SU-DHL-6 (cell line): ENCODE measurements at regions not wholly inside any gene's neighbourhood (a gene's known extent, or its start where the extent isn't known, plus 50 kb on each side); places are given as distances from the start of the nearest gene placed in this dataset.

Source experiments
- EZH2phosphoT487 ChIP-seq: fragments of 200-600 bp; sonication (generic), shearing (Covaris generic); conservative IDR thresholded peaks from 2 replicates; pipeline ENCODE4 v1.6.1; 2018; ENCODE audit warnings: mild to moderate bottlenecking, antibody characterized with exemption, low read length, moderate library complexity, mixed read lengths
- TF ChIP-seq, protein P1 (sequence below): fragments of 200-600 bp; sonication (generic); IDR thresholded peaks from one replicate; pipeline ENCODE4 v1.5.1; 2017; ENCODE audit warnings: antibody characterized with exemption, mild to moderate bottlenecking, low read length, moderate library complexity; ENCODE audit not compliant: insufficient read depth, poor library complexity, severe bottlenecking

DNA sequence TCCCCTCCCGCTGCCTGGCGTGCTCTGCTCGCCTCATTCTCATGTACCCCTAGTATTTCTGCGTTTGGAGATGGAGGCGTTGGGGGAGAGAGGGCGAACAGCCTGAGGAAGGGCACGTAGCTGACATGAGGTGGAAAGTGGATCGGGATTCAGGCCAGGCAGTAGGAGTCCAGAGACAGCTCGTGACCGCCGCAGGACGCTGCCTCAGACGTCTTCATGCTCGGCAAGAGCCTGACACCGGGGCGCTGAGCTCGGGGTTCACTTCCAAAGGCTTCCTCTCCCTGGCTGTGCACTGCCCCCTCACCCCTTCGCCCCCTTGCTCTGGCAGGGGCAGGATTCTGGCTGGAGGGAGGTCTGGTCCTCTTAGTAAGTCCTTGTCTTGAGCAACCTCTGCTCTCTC lies 374.4 kb upstream of the MKI67 start:
- TF ChIP-seq, protein P1, sequence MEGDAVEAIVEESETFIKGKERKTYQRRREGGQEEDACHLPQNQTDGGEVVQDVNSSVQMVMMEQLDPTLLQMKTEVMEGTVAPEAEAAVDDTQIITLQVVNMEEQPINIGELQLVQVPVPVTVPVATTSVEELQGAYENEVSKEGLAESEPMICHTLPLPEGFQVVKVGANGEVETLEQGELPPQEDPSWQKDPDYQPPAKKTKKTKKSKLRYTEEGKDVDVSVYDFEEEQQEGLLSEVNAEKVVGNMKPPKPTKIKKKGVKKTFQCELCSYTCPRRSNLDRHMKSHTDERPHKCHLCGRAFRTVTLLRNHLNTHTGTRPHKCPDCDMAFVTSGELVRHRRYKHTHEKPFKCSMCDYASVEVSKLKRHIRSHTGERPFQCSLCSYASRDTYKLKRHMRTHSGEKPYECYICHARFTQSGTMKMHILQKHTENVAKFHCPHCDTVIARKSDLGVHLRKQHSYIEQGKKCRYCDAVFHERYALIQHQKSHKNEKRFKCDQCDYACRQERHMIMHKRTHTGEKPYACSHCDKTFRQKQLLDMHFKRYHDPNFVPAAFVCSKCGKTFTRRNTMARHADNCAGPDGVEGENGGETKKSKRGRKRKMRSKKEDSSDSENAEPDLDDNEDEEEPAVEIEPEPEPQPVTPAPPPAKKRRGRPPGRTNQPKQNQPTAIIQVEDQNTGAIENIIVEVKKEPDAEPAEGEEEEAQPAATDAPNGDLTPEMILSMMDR = no peak
- no peak for TF ChIP-seq EZH2phosphoT487
